HTR-8/SVneo (cell line): ENCODE measurements at regions not wholly inside any gene's neighbourhood (a gene's known extent, or its start where the extent isn't known, plus 50 kb on each side); places are given as distances from the start of the nearest gene placed in this dataset.

Source experiments
- DNase-seq: peaks from one replicate; pipeline ENCODE4 v3.0.0; 2011; ENCODE audit warnings: low spot score, mixed read lengths; ENCODE audit not compliant: insufficient read length
- FAIRE-seq: peaks from 2 replicates; lab custom pipeline; 2011; peaks lifted over from hg19 to GRCh38; lab: Jason Lieb, UNC

DNA sequence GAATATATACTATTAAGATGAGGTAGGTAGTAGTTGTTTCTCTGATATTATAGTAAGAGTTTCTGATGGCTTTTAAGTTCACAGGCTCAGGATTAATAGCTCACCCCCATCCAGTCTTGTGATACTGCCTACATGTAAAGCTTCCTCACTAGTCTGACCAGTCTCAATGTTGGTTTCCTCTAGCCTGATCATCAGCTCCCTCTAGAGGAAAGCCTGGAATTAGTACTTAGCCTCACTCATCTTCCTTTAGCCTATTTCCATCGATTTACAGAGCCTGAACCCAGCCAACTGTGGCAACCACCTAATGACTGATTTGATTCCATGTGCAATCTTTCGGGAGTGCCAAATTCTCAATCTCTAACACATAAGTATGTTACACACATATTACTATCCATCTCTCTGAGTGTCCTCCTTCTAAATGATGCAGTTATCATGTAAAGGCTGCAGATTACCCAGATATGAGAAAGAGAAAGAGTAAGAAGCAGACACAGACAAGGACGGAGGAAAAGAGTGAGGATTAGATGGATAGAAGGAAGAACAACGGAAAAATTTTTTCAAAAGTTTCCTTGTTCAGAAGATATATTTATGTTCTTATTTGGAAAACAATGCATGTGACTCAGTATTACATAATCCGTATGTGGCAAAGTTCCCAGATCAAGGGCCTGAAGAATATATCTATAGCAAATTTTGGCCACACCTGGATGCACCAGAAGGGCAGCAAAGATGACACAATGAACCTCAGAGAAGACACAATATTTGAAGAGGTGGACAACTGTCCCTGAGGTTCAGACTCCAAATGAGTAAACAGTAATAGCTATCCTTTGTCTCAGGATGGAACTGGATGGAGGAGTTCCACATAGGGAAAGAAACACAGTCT, 333.7 kb downstream of the ELAVL2 start:
- DNase-seq (peak; percentile 25), FAIRE-seq (no peak)

DNA sequence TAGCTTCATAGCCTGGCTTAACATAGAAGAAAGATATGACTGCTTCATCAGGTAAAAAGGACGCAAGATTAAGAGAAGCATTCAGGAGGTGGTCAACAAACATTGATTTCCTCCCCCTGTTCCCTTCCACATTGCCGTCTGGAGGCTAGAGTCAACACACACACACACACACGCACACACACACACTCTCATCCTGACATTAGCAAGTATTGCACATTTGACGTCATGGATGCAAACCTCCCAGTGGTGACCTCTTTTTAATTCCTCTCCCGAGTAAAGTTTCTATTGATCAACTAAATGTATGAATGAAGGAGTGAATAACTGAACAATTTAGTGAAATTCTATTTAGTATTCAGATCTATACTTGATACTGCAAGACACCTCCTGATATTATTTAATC, 332.8 kb downstream of the ELAVL2 start:
- DNase-seq (no peak), FAIRE-seq (no peak)

DNA sequence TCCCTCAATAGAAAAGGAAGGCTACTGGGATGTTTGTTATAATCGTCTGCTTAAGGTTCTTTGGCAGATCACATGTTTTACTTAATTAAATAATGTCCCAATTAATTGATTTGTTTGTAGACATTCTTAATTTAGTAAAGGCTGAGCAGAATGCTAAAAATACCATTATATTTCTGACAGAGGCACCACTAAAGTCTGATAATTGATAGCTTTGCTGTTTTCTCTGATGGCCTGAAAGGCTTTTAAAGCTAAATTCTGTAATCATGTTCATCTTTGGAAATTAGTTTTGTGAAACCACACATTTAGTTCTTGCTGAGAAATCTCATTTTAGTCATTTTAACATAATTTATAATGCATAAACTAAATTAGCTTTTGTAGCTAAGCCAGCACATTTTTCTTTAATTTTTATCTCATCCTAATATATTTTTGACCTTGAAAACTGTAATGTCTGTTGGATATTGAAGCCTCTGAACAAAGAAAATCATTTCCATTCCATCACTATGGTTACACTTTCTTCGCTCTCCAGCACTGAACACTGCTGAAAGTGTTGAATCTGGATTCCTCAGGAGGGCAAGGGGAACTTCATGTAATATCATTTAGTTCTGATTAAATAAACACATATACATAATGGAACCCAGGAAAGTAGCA, 329.4 kb downstream of the ELAVL2 start:
- FAIRE-seq (no peak), DNase-seq (no peak)

DNA sequence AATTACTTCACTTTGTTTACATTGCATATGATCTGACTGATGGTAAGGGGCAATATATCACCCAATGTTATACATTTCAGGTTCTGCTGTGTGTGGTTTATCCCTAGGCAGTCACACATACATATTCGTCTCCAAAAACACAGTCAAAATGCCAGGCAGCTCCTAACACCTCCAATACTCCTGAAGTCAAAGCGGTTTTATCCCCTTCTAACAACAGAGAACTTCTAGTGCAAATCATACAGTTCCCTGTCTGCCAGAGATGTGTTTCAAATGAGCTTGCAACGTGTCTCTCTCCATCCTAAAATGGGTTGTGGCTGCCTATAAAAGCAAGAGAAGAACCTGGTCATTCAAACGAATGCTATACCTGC, 328.9 kb downstream of the ELAVL2 start:
- no peak for DNase-seq
- FAIRE-seq = no peak

DNA sequence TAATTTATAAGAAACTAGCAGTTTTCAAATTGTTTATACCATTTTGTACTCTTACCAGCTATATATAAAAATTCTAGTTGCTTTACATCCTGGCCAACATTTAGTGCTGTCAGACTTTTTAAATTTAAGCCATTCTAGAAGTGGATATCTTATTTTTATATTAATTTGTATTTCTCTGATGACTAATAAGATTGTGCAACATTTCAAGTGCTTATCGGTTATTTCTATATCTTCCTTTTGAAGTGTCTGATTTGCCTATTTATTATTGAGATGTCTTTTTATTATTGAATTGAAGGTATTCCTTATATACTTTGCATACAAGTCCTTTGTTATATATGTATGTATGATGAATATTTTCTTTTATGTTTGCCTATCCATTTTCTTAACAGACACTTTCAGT, 324.0 kb downstream of the ELAVL2 start:
- FAIRE-seq (no peak), DNase-seq (no peak)

DNA sequence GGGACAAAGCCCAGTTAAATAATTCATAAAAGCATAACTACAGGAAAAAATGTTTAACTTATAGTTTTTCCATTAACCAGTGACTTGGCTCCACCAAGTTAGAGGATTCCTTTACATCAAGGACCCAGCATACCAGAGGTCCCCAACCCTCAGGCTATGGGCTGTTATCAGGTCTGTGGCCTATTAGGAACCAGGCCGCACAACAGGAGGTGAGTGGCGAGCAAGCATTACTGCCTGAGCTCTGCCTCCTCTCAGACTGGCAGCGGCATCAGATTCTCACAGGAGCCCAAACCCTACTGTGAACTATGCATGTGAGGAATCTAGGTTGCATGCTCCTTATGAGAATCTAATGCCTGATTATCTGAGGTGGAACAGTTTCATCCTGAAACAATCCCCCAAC, 303.1 kb downstream of the ELAVL2 start:
- no peak for DNase-seq
- no peak for FAIRE-seq

DNA sequence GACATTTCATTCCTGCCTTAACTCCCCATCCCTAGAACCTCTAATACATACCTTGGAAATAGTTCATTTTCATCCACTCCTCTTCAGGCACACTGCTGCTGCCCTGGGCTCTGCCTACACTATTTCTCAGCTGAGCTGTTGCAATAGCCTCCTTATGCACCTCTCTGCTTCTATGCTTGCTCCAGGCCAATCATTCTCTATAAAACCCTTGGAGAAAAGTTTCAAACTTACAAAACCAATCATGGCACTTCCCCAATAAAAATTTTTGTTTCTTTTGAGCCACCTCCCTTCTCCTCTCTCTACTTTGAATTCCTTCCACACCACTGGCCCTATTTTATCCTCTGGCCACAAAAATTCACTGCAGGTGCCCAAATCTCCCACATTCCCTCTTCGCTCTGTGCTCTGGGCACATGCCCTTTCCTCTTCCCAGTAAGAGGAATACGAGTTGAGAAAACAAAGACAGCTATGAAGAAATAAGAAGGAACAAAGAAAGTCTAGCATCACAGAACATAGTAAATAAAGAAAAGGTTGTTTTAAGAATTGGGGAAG, 301.4 kb downstream of the ELAVL2 start:
- DNase-seq = no peak
- FAIRE-seq = no peak

DNA sequence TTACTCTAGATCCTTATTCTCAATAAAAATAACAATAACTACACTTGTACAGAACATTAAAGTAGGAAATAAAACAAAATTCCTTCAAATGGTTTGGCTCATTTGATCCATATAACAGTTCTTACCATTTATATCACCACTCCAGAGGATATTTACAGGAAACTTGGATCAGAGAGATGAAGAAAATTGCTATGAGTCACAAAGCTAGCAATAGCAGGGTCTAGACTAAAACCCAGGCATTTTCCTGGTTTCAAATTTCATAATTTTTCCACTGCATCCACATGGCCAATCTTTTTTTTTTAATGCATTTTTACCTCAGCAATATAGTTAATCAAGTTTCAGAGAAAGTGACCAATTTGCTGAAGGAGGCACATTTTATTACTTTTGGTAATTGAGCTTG, 299.2 kb downstream of the ELAVL2 start:
- FAIRE-seq (no peak), DNase-seq (no peak)

DNA sequence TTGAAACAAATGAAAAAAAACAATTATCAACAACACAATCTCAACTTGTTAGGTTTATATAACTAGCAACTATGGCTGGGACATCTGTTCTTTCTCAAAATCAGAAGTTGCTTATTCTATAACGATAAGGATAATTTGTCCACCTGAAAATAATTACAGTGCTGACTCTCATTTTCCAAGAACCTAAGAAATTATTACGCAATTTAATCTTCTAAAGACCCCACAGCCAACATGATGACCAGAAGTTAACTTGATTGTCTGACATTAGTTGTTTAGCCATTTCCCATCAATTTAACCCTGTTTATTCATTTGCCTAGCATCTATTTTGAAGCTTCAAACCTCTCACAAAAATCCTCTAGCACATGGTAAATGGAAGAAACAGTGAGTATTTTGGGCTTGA, 293.8 kb downstream of the ELAVL2 start:
- DNase-seq (no peak), FAIRE-seq (no peak)

DNA sequence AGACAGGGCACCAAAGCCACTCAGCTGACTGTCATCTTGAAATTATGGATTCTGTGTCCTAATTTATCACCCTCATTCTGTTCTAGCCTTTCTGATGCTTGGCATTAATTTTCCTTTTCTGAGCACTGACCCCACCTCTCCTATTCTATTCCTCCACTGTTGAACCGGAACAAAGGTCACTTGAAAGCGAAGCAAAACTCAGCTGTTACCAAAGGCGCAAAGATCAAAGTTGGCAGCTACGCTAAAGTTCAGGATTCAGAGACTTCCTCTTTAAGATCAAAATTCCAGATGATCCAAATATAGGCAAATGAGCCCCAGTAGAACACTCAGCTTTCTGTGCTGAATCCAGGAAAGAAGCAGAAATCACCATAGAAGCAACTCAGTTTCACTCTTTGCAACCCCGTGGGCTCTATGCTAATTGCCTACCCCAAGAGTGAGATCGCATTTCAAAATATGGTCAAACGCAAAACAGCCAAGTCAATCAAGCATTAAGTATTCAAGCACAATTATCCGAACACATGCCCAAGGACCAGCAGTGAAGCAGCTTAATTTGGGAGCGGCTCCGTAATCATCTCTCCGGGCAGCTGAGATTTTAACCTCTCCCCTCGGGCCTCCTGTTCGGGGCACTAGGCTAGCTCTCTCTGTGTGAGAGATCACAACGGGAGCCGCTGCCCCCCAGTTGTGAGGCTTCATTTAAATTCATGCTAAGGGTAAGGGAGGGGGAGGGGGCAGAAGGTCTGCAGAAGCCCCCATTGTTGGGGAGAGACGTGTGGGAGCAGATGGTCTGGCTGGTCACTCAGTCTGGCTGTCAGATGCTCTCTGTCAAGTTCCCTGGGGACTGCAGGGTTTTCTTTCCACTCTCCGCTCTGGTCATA, 288.6 kb downstream of the ELAVL2 start:
- DNase-seq (no peak), FAIRE-seq (no peak)

DNA sequence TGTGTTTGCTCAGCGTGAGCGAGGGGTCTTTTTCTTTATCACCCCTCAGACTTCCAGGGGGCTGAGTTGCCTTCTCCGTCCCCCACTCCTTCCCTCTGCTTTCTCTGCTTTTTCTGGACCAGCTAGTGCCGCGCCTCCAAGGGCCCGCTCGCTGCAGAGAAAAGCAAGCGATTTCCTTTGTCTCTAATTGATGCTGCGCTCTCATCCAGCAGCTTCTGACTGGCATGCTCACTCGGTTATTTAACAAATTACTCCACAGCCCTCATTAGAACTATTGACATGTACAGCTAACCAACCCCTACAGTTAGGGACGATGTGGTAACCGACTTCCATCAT, 288.0 kb downstream of the ELAVL2 start:
- DNase-seq (no peak), FAIRE-seq (no peak)

DNA sequence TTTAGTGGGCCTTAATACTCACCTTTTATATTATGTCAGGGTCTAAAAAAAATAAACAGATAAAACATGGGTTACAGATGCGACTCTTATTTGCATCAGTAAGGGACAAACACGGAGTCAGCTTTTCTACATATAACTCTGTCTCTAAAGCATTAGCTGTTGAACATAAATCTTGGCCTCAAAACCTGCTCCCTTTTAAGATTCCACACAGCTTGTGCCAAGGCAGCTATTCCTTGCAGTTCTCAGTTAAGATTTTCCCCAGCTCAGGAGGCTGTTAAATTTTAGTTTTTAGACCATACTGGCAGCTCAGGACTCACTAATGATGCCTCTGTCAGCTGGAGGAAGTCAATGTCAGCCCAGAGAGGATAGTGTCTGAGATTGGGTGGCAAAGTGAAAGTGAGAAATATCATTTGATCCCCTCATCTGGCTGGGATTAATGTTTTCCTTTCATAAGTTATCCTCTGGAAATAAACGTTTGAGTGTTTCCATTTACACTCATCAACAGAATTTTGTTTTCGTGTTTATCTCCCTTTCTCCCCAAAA, 287.5 kb downstream of the ELAVL2 start:
- DNase-seq (no peak), FAIRE-seq (no peak)

DNA sequence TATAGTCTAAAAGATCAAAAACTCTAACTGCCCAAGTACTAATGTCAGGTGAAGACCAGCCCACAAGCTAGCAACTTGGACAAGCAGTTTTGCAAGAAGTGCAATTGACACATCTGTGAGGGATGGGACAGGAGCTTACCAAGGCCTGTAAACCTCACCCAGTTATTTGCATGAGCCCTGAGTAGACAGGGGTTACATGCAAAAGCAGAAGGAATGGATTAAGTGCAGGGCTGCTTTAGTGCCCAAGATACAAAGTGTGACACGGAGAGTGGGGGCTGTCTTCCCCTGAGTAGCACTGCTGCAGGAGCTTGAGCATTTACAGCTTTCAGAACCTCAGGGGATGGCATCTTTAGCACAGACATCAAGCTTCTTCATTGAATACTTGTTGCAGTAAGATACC, 286.7 kb downstream of the ELAVL2 start:
- no peak for FAIRE-seq

DNA sequence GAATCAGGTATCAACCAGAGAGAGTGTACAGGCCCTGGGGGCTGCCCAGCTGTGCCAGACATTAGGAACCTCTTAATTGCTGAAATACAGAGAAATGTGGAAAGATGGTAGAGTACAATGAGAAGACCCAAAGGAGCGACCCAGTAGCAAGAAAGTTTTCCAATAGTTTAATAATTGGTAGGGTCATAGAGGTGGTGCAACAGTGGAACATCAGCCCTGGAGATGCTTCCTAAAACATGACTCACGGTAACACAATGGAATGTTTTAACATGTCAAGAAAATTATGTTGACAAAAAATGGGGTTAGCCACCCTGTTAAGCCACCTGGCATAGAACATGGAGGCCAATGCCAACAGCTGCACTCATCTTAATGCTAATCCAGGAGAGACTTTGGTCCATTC, 284.1 kb downstream of the ELAVL2 start:
- FAIRE-seq (no peak), DNase-seq (no peak)

More for the DNA sequence above, 286.7 kb downstream of the ELAVL2 start:
- no peak for DNase-seq

DNA sequence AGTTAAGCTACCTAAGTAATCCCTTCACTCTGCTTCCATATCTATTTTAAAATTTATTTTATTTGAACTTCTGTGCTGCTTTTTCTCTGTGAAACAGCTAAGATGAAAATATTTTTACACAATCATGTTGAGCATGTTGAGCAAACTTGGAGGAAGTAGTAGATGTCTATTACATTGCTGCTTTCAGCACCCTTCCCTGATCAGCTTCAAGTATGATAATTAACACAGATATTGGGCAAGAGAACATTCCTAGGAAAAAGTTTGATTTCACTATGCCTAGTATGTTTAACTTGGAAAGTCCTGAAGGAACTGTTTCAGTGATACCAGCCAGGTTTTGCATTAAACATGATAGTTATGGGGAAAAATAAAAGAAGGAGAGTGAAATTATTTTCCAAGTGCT, 283.6 kb downstream of the ELAVL2 start:
- DNase-seq (no peak), FAIRE-seq (no peak)

DNA sequence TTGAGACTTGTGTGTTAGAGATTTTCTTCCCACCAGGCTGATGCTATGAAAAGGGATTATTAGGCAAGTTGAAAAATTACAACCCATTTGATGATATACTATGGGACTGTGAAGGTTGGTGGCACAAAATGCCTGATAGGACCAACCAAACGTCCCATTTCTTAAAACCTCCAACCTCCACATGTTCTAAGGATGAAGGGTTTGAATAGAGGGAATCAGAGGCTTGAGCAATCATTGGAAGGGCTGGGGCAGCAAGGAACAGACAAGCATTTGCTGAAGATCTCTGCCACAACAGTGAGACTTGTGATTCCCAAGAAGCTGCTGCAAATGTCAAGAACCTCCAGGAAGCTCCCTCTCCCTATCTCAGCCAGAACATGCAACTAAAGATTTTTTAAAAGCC, 283.1 kb downstream of the ELAVL2 start:
- DNase-seq (no peak), FAIRE-seq (no peak)

DNA sequence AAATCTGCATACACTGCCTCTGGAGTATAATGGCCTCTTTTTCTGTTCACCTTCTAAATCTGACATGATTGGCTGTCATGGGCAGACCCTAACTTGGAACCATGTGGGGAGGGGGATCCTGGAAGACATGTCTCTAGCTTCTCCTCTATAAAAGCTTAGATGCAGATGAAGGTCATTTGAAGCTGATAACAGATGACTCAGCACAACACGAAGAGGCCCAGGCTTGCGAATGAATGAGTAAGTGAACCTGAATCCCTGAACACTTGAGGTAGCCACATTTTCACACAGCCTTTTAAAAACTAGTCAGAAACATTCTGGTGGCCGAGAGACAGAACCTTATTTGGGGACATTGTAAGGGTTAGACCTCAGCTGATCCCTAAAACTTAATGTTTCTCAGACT, 282.6 kb downstream of the ELAVL2 start:
- no peak for FAIRE-seq
- no peak for DNase-seq

DNA sequence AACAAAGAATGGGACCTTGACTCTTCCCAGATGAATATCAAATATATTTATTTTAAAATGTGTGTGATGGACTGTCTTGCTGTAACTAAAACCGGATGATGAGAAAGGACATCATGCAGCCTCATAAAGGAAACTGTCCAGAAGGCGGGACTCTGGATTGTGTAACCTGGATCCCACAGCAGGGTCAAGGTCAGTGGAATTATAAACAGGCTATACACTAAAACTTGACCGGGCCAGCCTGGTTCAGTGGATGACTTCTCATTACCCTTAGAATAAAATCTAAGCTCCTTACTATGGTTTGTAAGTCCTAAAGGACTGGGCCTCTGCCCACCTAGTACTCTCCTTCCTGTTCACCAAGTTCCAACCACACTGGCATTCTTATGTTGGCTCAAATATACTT, 280.3 kb downstream of the ELAVL2 start:
- FAIRE-seq (no peak), DNase-seq (no peak)

DNA sequence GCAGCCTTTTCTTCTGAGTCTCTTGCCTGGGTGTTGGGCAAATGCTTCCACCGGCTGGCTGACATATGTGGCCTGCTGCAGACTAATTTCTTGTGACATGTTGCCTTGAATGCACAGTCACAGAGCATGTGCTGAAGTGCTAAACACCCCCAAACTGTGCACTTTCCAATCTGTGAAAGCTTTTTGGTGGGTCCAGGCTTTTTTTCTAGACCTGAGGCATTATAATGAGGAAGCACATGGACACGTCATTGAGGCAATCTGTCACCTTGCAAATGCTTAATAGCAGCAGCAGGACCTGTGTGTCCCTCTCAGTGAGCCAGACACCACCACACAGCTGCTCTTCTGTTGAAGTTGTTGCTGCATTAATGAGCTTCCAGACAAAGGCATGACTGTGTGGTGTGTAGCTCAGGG, 274.7 kb downstream of the ELAVL2 start:
- DNase-seq (no peak), FAIRE-seq (no peak)

DNA sequence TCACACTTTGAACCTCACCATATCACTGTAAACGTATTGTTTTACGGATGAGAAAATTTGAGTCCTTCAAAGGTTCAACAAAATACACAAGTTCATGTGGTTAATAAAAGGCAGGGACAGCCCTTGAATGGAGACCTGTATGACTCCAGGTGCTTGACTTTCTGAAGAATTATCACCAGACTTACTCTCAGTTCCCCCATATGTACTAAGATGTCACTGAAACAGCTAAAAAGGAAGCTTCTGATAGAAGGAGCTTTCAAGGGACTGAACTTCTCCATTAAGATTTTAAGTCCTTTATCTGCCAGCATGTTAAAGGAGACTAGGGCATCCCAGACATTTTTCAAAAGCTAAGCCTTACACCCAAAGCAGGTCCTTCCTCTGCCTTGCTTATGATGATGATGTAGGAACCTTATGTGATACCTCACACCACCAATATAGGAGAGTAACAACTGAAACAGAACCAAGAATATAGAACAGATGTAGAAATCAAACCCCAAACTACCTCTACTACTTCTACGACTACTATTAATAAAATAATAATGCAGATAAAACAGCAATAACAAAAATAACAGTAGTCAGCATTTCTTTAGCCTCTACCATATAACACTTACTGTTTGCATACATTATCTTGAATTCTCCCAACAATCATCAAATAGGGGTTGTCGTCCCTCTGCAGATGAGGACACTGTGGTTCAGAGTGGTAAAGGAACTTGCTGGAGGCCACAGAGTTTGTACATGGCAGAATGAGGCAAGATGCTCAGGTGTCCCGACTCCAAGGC, 273.9 kb downstream of the ELAVL2 start:
- FAIRE-seq (no peak), DNase-seq (no peak)
